Cerebellar cortex (tissue), 1 donor: ENCODE measurements at regions not wholly inside any gene's neighbourhood (a gene's known extent, or its start where the extent isn't known, plus 50 kb on each side); places are given as distances from the start of the nearest gene placed in this dataset.

ENCODE experiments used
- DNase-seq: peaks from one replicate; pipeline ENCODE4 v3.0.0-alpha.2; 2015; ENCODE audit warnings: low spot score

- DNase-seq: no peak
These were observed 292.9 kb upstream of the AMELY start for GRCh38 chrY:7204456-7204855.

DNA sequence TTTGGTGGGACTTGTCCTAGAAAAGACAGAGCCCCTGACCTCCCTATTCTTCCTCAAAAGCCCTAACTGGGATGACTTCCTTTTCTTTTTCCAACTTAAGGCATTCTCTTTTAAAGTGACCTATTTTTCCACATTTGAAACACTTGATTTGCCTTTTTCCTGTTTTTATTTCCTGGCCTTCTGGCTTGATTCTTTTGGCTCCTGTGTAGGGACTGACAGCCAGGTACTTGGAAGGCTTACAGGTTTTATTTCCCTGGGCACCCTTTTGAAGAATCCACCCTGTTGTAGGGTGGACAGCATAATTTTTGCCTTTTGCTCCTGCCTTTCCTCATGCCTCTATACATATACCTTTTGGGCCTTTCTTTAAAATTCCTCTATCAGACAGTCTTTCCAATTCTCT, 271.0 kb upstream of the AMELY start:
- DNase-seq: peak; percentile 71

DNA sequence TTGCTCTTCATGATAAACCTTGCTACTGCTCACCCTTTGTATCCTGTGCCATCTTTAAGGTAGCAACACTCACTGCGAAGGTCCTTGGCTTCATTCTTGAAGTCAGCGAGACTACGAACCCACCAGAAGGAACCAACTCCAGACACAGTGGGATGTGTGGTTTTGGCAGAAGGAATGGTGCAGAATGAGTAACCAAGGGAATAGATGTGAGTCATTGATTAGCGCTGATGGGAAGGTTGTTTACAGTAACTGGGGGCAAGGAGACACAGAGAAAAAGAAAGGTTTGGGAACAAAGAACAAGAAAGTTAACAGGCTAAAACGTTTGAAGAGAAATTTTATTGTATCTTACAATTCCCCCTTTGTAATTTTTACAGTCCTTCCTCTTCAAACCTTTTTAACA, 266.1 kb upstream of the AMELY start:
- DNase-seq: no peak

DNA sequence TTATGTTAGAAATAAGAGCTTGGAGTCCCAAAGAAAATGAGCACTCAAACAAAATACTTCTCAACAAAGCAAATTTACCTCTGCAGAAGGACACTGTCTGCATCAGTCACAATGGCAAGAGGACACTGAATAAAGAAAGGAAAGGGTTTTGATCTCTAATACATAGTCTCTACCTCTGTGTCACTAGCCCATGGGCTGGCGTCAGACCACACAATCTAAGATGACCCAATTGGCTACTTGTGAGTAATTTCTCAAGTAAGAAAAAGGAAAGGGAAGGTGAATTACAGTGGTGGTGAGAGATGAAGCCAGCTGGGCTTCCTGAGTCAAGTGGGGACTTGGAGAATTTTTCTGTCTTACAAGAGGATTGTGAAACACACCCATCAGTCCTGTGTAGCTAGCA, 257.9 kb upstream of the AMELY start:
- DNase-seq: no peak

- no peak for DNase-seq
These were observed 229.9 kb upstream of the AMELY start for GRCh38 chrY:7141477-7141876.
